ENCODE measurements at regions not wholly inside any gene's neighbourhood (a gene's known extent, or its start where the extent isn't known, plus 50 kb on each side); places are given as distances from the start of the nearest gene placed in this dataset.
A peak's percentile ranks its signal among the peaks of the same experiment; 100 is the strongest.
"Not testable (repeated sequence)": the region's sequence is repeated elsewhere in the genome, so short reads cannot be mapped to it uniquely, and the experiment has no call there.

GRCh38 chr2:242030226-242030575 lies 160.7 kb downstream of the RTP5 start:
- no peak for DNase-seq

GRCh38 chr2:242030858-242031257 lies 161.3 kb downstream of the RTP5 start:
- DNase-seq, result no peak

- DNase-seq, result peak; percentile 85
Observed at GRCh38 chr2:242031481-242032019, 162.0 kb downstream of the RTP5 start.

- no peak for DNase-seq
Observed at GRCh38 chr2:242032780-242033656, 163.5 kb downstream of the RTP5 start.

GRCh38 chr2:242034138-242034537 lies 164.6 kb downstream of the RTP5 start:
- DNase-seq, result no peak

- no peak for DNase-seq
Observed at GRCh38 chr2:242034996-242035814, 165.7 kb downstream of the RTP5 start.

- DNase-seq, result no peak
Observed at GRCh38 chr2:242035858-242036652, 166.5 kb downstream of the RTP5 start.

GRCh38 chr2:242036653-242036950 lies 167.1 kb downstream of the RTP5 start:
- no peak for DNase-seq

- DNase-seq, result no peak
Observed at GRCh38 chr2:242038166-242038927, 168.8 kb downstream of the RTP5 start.

GRCh38 chr2:242038928-242039341 lies 169.4 kb downstream of the RTP5 start:
- DNase-seq, result no peak

- DNase-seq, result no peak
Observed at GRCh38 chr2:242040303-242040655, 170.8 kb downstream of the RTP5 start.

GRCh38 chr2:242040681-242041080 lies 171.2 kb downstream of the RTP5 start:
- no peak for DNase-seq

- no peak for DNase-seq
Observed at GRCh38 chr2:242041816-242042215, 172.3 kb downstream of the RTP5 start.

GRCh38 chr2:242043538-242044312 lies 174.2 kb downstream of the RTP5 start:
- DNase-seq, result no peak

- DNase-seq, result no peak
Observed at GRCh38 chr2:242044313-242044590, 174.7 kb downstream of the RTP5 start.

GRCh38 chr2:242045596-242046144 lies 176.1 kb downstream of the RTP5 start:
- DNase-seq, result not testable (repeated sequence)

- no peak for DNase-seq
Observed at GRCh38 chr2:242046206-242046826, 176.8 kb downstream of the RTP5 start.

GRCh38 chr2:242047963-242048362 lies 178.4 kb downstream of the RTP5 start:
- DNase-seq, result no peak

GRCh38 chr2:242048479-242048878 lies 178.9 kb downstream of the RTP5 start:
- no peak for DNase-seq

- not testable (repeated sequence) for DNase-seq
Observed at GRCh38 chr2:242049492-242049891, 180.0 kb downstream of the RTP5 start.

GRCh38 chr2:242051463-242051862 lies 181.9 kb downstream of the RTP5 start:
- DNase-seq, result peak; percentile 44
